ENCODE measurements at regions not wholly inside any gene's neighbourhood (a gene's known extent, or its start where the extent isn't known, plus 50 kb on each side); places are given as distances from the start of the nearest gene placed in this dataset.

GRCh38 chrX:117455787-117456186 lies 660.8 kb downstream of the KLHL13 start:
- H3K27me3 ChIP-seq: no peaks in the 10 kb centered on the region
- H3K9me3 ChIP-seq (replicated peaks in 1 of 3): no peaks in the 10 kb centered on the region
- no peaks in the 10 kb centered on the region for H3K36me3 ChIP-seq (replicated peaks in 1 of 2)
- intact Hi-C loops (cut with DNase I): no loop called here
- no peak overlapping the region for H3K4me3 ChIP-seq
- DNase-seq: no peak
- H3K4me1 ChIP-seq (replicated peaks in 1 of 2): no peaks in the 10 kb centered on the region
- TF ChIP-seq CTCF (IDR thresholded peaks at IDR 0.05) (no peak), POLR2A (IDR thresholded peaks at IDR 0.05) (no peak)
- no peak overlapping the region for H3K27ac ChIP-seq
- 68 to 87% (median 77%) methylated on average over 3 of the region's 3 CpGs for WGBS, 4 donors

GRCh38 chrX:117429501-117429900 lies 687.1 kb downstream of the KLHL13 start:
- Histone ChIP-seq H3K4me3 (no peak overlapping the region), H3K27me3 (no peaks in the 10 kb centered on the region), H3K27ac (no peak overlapping the region), H3K36me3 (replicated peaks in 1 of 2) (no peaks in the 10 kb centered on the region), H3K9me3 (replicated peaks in 1 of 3) (no peaks in the 10 kb centered on the region), H3K4me1 (replicated peaks in 1 of 2) (no peaks in the 10 kb centered on the region)
- TF ChIP-seq POLR2A (IDR thresholded peaks at IDR 0.05) (no peak), CTCF (IDR thresholded peaks at IDR 0.05) (no peak)
- WGBS, 4 donors: 57 to 78% (median 64%) methylated on average over 2 of the region's 2 CpGs
- intact Hi-C loops (cut with DNase I): no loop called here
- no peak for DNase-seq

GRCh38 chrX:117407449-117408150 lies 709.0 kb downstream of the KLHL13 start:
- DNase-seq: no peak
- WGBS, 4 donors: 75 to 87% (median 77%) methylated on average over 4 of the region's 4 CpGs
- TF ChIP-seq CTCF (IDR thresholded peaks at IDR 0.05): no peak
- TF ChIP-seq POLR2A (IDR thresholded peaks at IDR 0.05): no peak
- no peaks in the 10 kb centered on the region for H3K27me3 ChIP-seq
- no peak overlapping the region for H3K4me3 ChIP-seq
- H3K4me1 ChIP-seq (replicated peaks in 1 of 2): no peaks in the 10 kb centered on the region
- H3K36me3 ChIP-seq (replicated peaks in 1 of 2): no peaks in the 10 kb centered on the region
- H3K9me3 ChIP-seq (replicated peaks in 1 of 3): no peaks in the 10 kb centered on the region
- H3K27ac ChIP-seq: no peak overlapping the region
- intact Hi-C loops (cut with DNase I): no loop called here

- Histone ChIP-seq H3K4me3 (no peak overlapping the region), H3K36me3 (replicated peaks in 1 of 2) (no peaks in the 10 kb centered on the region), H3K4me1 (replicated peaks in 1 of 2) (no peaks in the 10 kb centered on the region), H3K9me3 (replicated peaks in 1 of 3) (no peaks in the 10 kb centered on the region), H3K27ac (no peak overlapping the region), H3K27me3 (no peaks in the 10 kb centered on the region)
- intact Hi-C loops (cut with DNase I): no loop called here
- 48 to 56% (median 53%) methylated on average over 2 of the region's 2 CpGs for WGBS, 4 donors
- no peak for TF ChIP-seq POLR2A (IDR thresholded peaks at IDR 0.05)
- TF ChIP-seq CTCF (IDR thresholded peaks at IDR 0.05): no peak
- no peak for DNase-seq
These were observed 715.8 kb downstream of the KLHL13 start for GRCh38 chrX:117400839-117401238.

Data from adrenal gland (tissue), 9 donors.